ENCODE measurements at regions not wholly inside any gene's neighbourhood (a gene's known extent, or its start where the extent isn't known, plus 50 kb on each side); places are given as distances from the start of the nearest gene placed in this dataset.

GRCh38 chr14:71481021-71481654 lies 451.1 kb upstream of the RGS6 start:
- TF ChIP-seq CTCF (IDR thresholded peaks at IDR 0.05; ENCODE audit: low read length) (no peak), EZH2 (IDR thresholded peaks at IDR 0.05; ENCODE audit: borderline replicate concordance, low read length) (no peak)

Data from OCI-LY1 (cell line).